Activated CD4-positive, alpha-beta T cell treated with anti-CD3 and anti-CD28 coated beads for 48 hours (primary cell): ENCODE measurements at regions not wholly inside any gene's neighbourhood (a gene's known extent, or its start where the extent isn't known, plus 50 kb on each side); places are given as distances from the start of the nearest gene placed in this dataset.
"Not testable (repeated sequence)": the region's sequence is repeated elsewhere in the genome, so short reads cannot be mapped to it uniquely, and the experiment has no call there.

Experiments
- DNase-seq: peaks from one replicate; pipeline ENCODE4 v3.0.0-alpha.2; 2020

GRCh38 chr1:98181036-98181764 lies 260.4 kb upstream of the DPYD start:
- no peak for DNase-seq

- DNase-seq = no peak
Measured at GRCh38 chr1:98179151-98179773, 258.4 kb upstream of the DPYD start.

- DNase-seq = no peak
Measured at GRCh38 chr1:98177751-98178150, 256.9 kb upstream of the DPYD start.

- DNase-seq = no peak
Measured at GRCh38 chr1:98176936-98177335, 256.1 kb upstream of the DPYD start.

GRCh38 chr1:98176414-98176813 lies 255.6 kb upstream of the DPYD start:
- DNase-seq = no peak

GRCh38 chr1:98172578-98172977 lies 251.7 kb upstream of the DPYD start:
- DNase-seq = no peak

GRCh38 chr1:98172022-98172421 lies 251.2 kb upstream of the DPYD start:
- DNase-seq = no peak

GRCh38 chr1:98164509-98164908 lies 243.7 kb upstream of the DPYD start:
- DNase-seq = no peak

GRCh38 chr1:98157524-98158313 lies 236.9 kb upstream of the DPYD start:
- no peak for DNase-seq

- no peak for DNase-seq
Measured at GRCh38 chr1:98147280-98147679, 226.4 kb upstream of the DPYD start.

- DNase-seq = no peak
Measured at GRCh38 chr1:98145655-98146054, 224.8 kb upstream of the DPYD start.

GRCh38 chr1:98143403-98143802 lies 222.6 kb upstream of the DPYD start:
- no peak for DNase-seq

GRCh38 chr1:98133131-98133530 lies 212.3 kb upstream of the DPYD start:
- no peak for DNase-seq

GRCh38 chr1:98130408-98130807 lies 209.6 kb upstream of the DPYD start:
- DNase-seq = no peak

- DNase-seq = no peak
Measured at GRCh38 chr1:98129491-98129890, 208.7 kb upstream of the DPYD start.

GRCh38 chr1:98126740-98127139 lies 205.9 kb upstream of the DPYD start:
- DNase-seq = no peak

GRCh38 chr1:98121646-98122045 lies 200.8 kb upstream of the DPYD start:
- no peak for DNase-seq

GRCh38 chr1:98119796-98120195 lies 199.0 kb upstream of the DPYD start:
- DNase-seq = no peak

GRCh38 chr1:98113811-98114210 lies 193.0 kb upstream of the DPYD start:
- no peak for DNase-seq

- DNase-seq = no peak
Measured at GRCh38 chr1:98112626-98113025, 191.8 kb upstream of the DPYD start.

- DNase-seq = no peak
Measured at GRCh38 chr1:98110674-98111073, 189.8 kb upstream of the DPYD start.

- not testable (repeated sequence) for DNase-seq
Measured at GRCh38 chr1:98108378-98108777, 187.5 kb upstream of the DPYD start.

GRCh38 chr1:98107256-98107655 lies 186.4 kb upstream of the DPYD start:
- no peak for DNase-seq

- DNase-seq = no peak
Measured at GRCh38 chr1:98104289-98104688, 183.5 kb upstream of the DPYD start.
